Lung (tissue), 11 donors: ENCODE measurements at regions not wholly inside any gene's neighbourhood (a gene's known extent, or its start where the extent isn't known, plus 50 kb on each side); places are given as distances from the start of the nearest gene placed in this dataset.

Experiments
- ATAC-seq: fragments of 200-7000 bp; cut with Tn5 transposase; one replicate; pipeline ENCODE4 v1.9.1; 2020; ENCODE audit warnings: moderate number of reproducible peaks; ENCODE audit not compliant: insufficient read depth, low FRiP score
- DNase-seq, 3 donors: peaks; one replicate each; pipeline ENCODE4 v3.0.0-alpha.2; 2013 to 2017
- H3K27ac ChIP-seq, 2 donors: one replicate each; pipeline ENCODE4 v1.5.1; 2013; ENCODE audit warnings: mild to moderate bottlenecking in 2 of 2, moderate library complexity in 2 of 2, control low read depth in 1 of 2, inconsistent platforms in 1 of 2, low read depth in 1 of 2, low read length in 1 of 2
- H3K27me3 ChIP-seq, 3 donors: one replicate each; pipeline ENCODE4 v1.5.1; 2013; ENCODE audit warnings: low read length in 2 of 3; ENCODE audit not compliant: control insufficient read depth in 3 of 3, insufficient read depth in 3 of 3
- H3K36me3 ChIP-seq, 4 donors: one replicate each; pipeline ENCODE4 v1.5.1; 2013; ENCODE audit warnings: low read length in 4 of 4, mild to moderate bottlenecking in 1 of 4, moderate library complexity in 1 of 4; ENCODE audit not compliant: control insufficient read depth in 4 of 4, insufficient read depth in 4 of 4
- H3K4me1 ChIP-seq, 5 donors: one replicate each; pipeline ENCODE4 v1.5.1; 2013; ENCODE audit warnings: low read length in 5 of 5, mild to moderate bottlenecking in 2 of 5, moderate library complexity in 1 of 5; ENCODE audit not compliant: control insufficient read depth in 5 of 5, insufficient read depth in 5 of 5
- H3K4me3 ChIP-seq: one replicate; pipeline ENCODE4 v1.5.1; 2013; ENCODE audit warnings: mild to moderate bottlenecking, control low read depth, moderate library complexity
- H3K9ac ChIP-seq, 2 donors: one replicate each; pipeline ENCODE4 v1.5.1; 2013; ENCODE audit warnings: low read length in 2 of 2, control low read depth in 1 of 2; ENCODE audit not compliant: insufficient read depth in 1 of 2
- H3K9me3 ChIP-seq, 4 donors: one replicate each; pipeline ENCODE4 v1.5.1; 2013; ENCODE audit warnings: low read length in 3 of 4, mild to moderate bottlenecking in 1 of 4, moderate library complexity in 1 of 4; ENCODE audit not compliant: control insufficient read depth in 4 of 4, insufficient read depth in 3 of 4
- CTCF ChIP-seq: IDR thresholded peaks from 2 replicates; pipeline ENCODE4 v1.5.1; 2012; ENCODE audit warnings: mild to moderate bottlenecking; ENCODE audit errors: control extremely low read depth, extremely low read depth
- WGBS, 2 donors: extraction: QIAGEN DNeasy Blood & Tissue Kit; methylation state at CpG; one replicate each; pipeline ENCODE4 v1.1.7; 2013; 5-methylcytosine and 5-hydroxymethylcytosine counted together
- donor health status: control.
- donor health status: control.
- donor health status: Bipolar disorder and iron deficiency.
- donor health status: healthy.
- donor health status: DM: yes; HTN: yes; CAD: no.

- Histone ChIP-seq H3K9ac (no peak overlapping the region), H3K27me3 (no peaks in the 10 kb centered on the region), H3K4me1 (no peaks in the 10 kb centered on the region), H3K27ac (no peak overlapping the region), H3K36me3 (no peaks in the 10 kb centered on the region), H3K4me3 (no peak overlapping the region), H3K9me3 (peaks cover 0 to 2% (median 0%) of the 10 kb centered on the region in 4 donors)
- WGBS, 2 donors, result 82 to 87% methylated on average over 5 of the region's 5 CpGs
- ATAC-seq (no peak), DNase-seq (no peak)
- no peak for TF ChIP-seq CTCF
These were observed 127.4 kb upstream of the PPP2R3A start for GRCh38 chr3:135837977-135838631.

- Histone ChIP-seq H3K4me1 (no peaks in the 10 kb centered on the region), H3K4me3 (no peak overlapping the region), H3K27ac (no peak overlapping the region), H3K27me3 (no peaks in the 10 kb centered on the region), H3K9ac (no peak overlapping the region), H3K9me3 (peaks cover 0 to 5% (median 0%) of the 10 kb centered on the region in 4 donors), H3K36me3 (no peaks in the 10 kb centered on the region)
- 71 to 78% methylated on average over 1 of the region's 1 CpG for WGBS, 2 donors
- no peak for TF ChIP-seq CTCF
- ATAC-seq, result no peak
- DNase-seq, result no peak
These were observed 125.1 kb upstream of the PPP2R3A start for GRCh38 chr3:135840436-135840835.

- no peak for ATAC-seq
- Histone ChIP-seq H3K4me1 (no peaks in the 10 kb centered on the region), H3K9me3 (peaks cover 0 to 5% (median 1%) of the 10 kb centered on the region in 4 donors), H3K27ac (no peak overlapping the region), H3K9ac (no peak overlapping the region), H3K27me3 (no peaks in the 10 kb centered on the region), H3K36me3 (no peaks in the 10 kb centered on the region), H3K4me3 (no peak overlapping the region)
- DNase-seq, result no peak
- TF ChIP-seq CTCF, result no peak
These were observed 121.1 kb upstream of the PPP2R3A start for GRCh38 chr3:135844386-135844785.

- Histone ChIP-seq H3K4me3 (no peak overlapping the region), H3K9ac (no peak overlapping the region)
- WGBS, 2 donors, result 88 to 97% methylated on average over 1 of the region's 1 CpG
These were observed 117.5 kb upstream of the PPP2R3A start for GRCh38 chr3:135848051-135848450.

More at GRCh38 chr3:135848051-135848450, 117.5 kb upstream of the PPP2R3A start:
- peaks cover 0 to 3% (median 1%) of the 10 kb centered on the region in 4 donors for H3K9me3 ChIP-seq
- DNase-seq (no peak), ATAC-seq (no peak)
- no peaks in the 10 kb centered on the region for H3K27me3 ChIP-seq
- no peaks in the 10 kb centered on the region for H3K4me1 ChIP-seq
- H3K36me3 ChIP-seq, result no peaks in the 10 kb centered on the region
- no peak for TF ChIP-seq CTCF
- H3K27ac ChIP-seq, result no peak overlapping the region
